IPS-18a (cell line): ENCODE measurements at regions not wholly inside any gene's neighbourhood (a gene's known extent, or its start where the extent isn't known, plus 50 kb on each side); places are given as distances from the start of the nearest gene placed in this dataset.

Source experiments
- H3K27ac ChIP-seq: one replicate; pipeline ENCODE4 v1.5.1; 2013; ENCODE audit warnings: low read length
- H3K27me3 ChIP-seq: one replicate; pipeline ENCODE4 v1.6.1; 2013; ENCODE audit warnings: mild to moderate bottlenecking, low read length; ENCODE audit not compliant: control insufficient read depth, insufficient read depth
- H3K36me3 ChIP-seq: one replicate; pipeline ENCODE4 v1.6.1; 2013; ENCODE audit warnings: low read depth, low read length; ENCODE audit not compliant: control insufficient read depth
- H3K4me1 ChIP-seq: one replicate; pipeline ENCODE4 v1.6.1; 2013; ENCODE audit warnings: low read depth, low read length; ENCODE audit not compliant: control insufficient read depth
- H3K4me3 ChIP-seq: one replicate; pipeline ENCODE4 v1.5.1; 2013; ENCODE audit warnings: low read length
- H3K9ac ChIP-seq: one replicate; pipeline ENCODE4 v1.6.1; 2013; ENCODE audit warnings: mild to moderate bottlenecking, low read length, moderate library complexity
- H3K9me3 ChIP-seq: one replicate; pipeline ENCODE4 v1.6.1; 2013; ENCODE audit warnings: low read depth, low read length; ENCODE audit not compliant: control insufficient read depth

DNA sequence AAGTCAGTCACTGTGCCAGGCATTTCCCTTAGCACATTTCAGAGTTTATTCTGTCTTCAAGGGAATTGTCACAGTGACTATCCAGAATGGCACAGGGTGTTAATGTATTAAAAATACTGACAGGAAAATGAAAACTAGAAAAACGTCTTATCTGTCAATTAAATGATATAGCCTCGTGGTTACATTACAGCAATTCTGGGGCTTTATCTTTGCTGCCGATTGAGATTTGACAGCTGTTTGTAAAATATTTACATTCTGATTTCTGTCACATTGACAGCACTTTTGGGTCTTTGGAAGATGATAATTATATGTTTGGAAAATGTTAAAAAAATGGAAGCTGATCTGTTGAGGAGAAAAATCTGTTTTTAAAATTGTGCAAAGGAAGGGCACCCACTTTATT is 250.0 kb downstream of the CHRM3 start:
- Histone ChIP-seq H3K9me3 (no peaks in the 10 kb centered on the region), H3K4me1 (peaks cover 5% of the 10 kb centered on the region), H3K4me3 (no peak overlapping the region), H3K36me3 (no peaks in the 10 kb centered on the region), H3K9ac (no peak overlapping the region), H3K27ac (no peak overlapping the region), H3K27me3 (no peaks in the 10 kb centered on the region)

DNA sequence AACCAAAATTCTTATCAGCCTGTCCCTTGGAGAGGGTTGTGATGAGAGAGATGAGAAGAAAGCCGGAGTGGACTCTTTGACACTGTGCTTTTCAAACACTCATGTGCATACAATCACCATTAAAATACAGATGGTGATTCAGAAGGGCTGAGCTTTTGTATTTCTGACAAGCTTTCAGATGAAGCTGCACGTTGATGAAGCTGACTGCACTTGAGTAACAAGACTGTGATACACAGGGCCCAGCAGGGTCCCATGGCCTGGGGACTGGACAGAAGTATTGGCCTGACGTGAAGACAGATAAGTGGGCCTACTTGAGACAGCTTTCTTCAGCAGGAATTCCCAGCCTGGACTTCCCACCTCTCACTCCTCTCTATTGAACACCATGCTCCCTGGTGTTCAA is 258.2 kb downstream of the CHRM3 start:
- Histone ChIP-seq H3K4me3 (no peak overlapping the region), H3K27me3 (no peaks in the 10 kb centered on the region), H3K9ac (no peak overlapping the region), H3K4me1 (no peaks in the 10 kb centered on the region), H3K27ac (no peak overlapping the region), H3K36me3 (no peaks in the 10 kb centered on the region), H3K9me3 (no peaks in the 10 kb centered on the region)

- no peaks in the 10 kb centered on the region for H3K9me3 ChIP-seq
- H3K4me3 ChIP-seq, result no peak overlapping the region
Observed at GRCh38 chr1:239647045-239647444, 260.7 kb downstream of the CHRM3 start.

GRCh38 chr1:239647964-239648632 is 261.7 kb downstream of the CHRM3 start:
- H3K27me3 ChIP-seq, result no peaks in the 10 kb centered on the region
- H3K4me3 ChIP-seq, result no peak overlapping the region
- H3K27ac ChIP-seq, result no peak overlapping the region
- H3K36me3 ChIP-seq, result no peaks in the 10 kb centered on the region
- no peaks in the 10 kb centered on the region for H3K9me3 ChIP-seq
- no peak overlapping the region for H3K9ac ChIP-seq
- no peaks in the 10 kb centered on the region for H3K4me1 ChIP-seq

More at GRCh38 chr1:239647045-239647444, 260.7 kb downstream of the CHRM3 start:
- Histone ChIP-seq H3K27me3 (no peaks in the 10 kb centered on the region), H3K4me1 (no peaks in the 10 kb centered on the region), H3K9ac (no peak overlapping the region), H3K27ac (no peak overlapping the region), H3K36me3 (no peaks in the 10 kb centered on the region)

DNA sequence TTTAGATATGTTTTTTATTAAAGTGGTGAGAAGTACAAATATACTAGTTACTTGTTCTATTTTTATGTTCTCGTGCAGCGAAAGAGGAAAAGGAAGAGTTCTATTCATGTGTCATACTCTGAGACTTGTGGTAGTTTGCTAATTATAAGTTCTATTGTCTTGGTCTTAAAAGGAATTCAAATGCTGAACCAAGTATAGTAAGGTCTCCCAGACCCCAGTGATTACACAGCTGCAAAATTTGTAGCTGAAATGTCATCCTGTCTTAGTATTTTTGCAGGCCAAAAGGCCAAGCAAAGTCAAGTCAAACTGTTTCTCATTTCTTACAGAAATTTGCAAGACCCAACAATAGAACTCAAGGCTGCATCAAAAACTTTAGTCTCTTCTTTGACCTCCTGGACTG is 268.7 kb downstream of the CHRM3 start:
- Histone ChIP-seq H3K27me3 (no peaks in the 10 kb centered on the region), H3K4me1 (no peaks in the 10 kb centered on the region), H3K27ac (no peak overlapping the region), H3K9me3 (no peaks in the 10 kb centered on the region), H3K36me3 (no peaks in the 10 kb centered on the region), H3K4me3 (no peak overlapping the region), H3K9ac (no peak overlapping the region)

DNA sequence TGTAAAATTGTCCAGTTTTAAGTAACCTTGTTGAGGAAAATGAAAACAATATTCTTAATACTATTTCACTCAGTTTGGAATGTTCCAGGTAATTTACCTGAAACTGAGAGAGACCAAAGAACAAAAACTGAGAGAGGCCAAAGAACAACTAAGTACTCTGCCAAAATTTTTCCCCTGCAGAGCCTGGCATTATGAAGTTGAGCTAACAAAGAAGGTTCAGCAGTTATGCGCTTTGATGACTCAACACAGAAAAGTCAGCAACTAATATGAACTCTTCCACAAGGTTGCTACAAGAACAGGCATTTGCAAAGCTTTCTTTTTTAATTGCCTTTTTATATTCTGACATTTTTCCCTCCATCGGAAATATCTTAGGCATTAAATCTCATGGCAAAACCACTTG is 270.9 kb downstream of the CHRM3 start:
- Histone ChIP-seq H3K4me3 (no peak overlapping the region), H3K36me3 (no peaks in the 10 kb centered on the region), H3K27me3 (no peaks in the 10 kb centered on the region), H3K9me3 (no peaks in the 10 kb centered on the region), H3K4me1 (no peaks in the 10 kb centered on the region), H3K27ac (no peak overlapping the region), H3K9ac (no peak overlapping the region)

- Histone ChIP-seq H3K9ac (no peak overlapping the region), H3K27me3 (no peaks in the 10 kb centered on the region), H3K4me3 (no peak overlapping the region), H3K4me1 (no peaks in the 10 kb centered on the region), H3K36me3 (no peaks in the 10 kb centered on the region), H3K9me3 (no peaks in the 10 kb centered on the region), H3K27ac (no peak overlapping the region)
Observed at GRCh38 chr1:239662950-239663349, 276.6 kb downstream of the CHRM3 start.

DNA sequence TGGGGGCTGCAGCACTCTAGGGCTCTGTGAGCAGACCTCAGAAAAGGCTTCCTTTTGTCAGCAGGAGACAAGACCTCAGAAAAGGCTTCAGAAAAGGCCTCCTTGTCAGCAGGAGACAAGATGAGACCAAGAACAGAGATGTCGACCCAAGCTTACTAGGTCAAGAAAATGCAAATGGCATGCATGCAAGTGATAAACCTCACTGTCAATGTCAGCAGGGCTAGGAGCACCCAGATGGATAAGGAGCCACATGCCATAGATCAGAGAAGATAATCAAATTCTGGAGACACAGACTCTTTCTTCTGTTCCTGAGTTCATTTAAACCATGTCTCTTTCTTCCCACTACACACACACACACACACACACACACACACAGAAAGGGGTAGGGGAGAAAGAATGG is 285.9 kb downstream of the CHRM3 start:
- Histone ChIP-seq H3K36me3 (no peaks in the 10 kb centered on the region), H3K27ac (no peak overlapping the region), H3K27me3 (no peaks in the 10 kb centered on the region), H3K9me3 (no peaks in the 10 kb centered on the region), H3K4me3 (no peak overlapping the region), H3K4me1 (peaks cover 9% of the 10 kb centered on the region), H3K9ac (no peak overlapping the region)

DNA sequence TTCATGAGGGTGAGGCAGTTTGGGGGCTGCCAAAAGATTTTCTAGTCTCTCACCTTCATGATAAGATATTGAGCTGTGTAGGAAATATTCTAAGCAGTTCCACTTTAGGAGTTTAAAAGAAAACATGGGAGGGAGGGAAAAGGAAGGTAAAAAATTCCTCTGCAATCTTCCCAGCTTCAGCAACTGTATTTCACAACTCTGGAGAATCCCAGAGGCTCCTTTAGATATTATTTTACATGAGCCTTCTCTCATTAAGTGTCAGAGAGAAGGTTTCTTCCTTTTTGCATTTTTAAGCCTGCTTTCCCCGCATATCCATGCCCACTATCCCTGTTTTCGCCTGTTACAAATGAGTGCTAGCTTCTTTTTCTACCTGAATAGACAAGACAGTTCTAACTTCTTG is 289.4 kb downstream of the CHRM3 start:
- Histone ChIP-seq H3K27ac (no peak overlapping the region), H3K4me3 (no peak overlapping the region), H3K4me1 (peaks cover 3% of the 10 kb centered on the region), H3K36me3 (no peaks in the 10 kb centered on the region), H3K9me3 (no peaks in the 10 kb centered on the region), H3K9ac (no peak overlapping the region), H3K27me3 (no peaks in the 10 kb centered on the region)

- no peak overlapping the region for H3K4me3 ChIP-seq
- no peaks in the 10 kb centered on the region for H3K9me3 ChIP-seq
- H3K27me3 ChIP-seq, result no peaks in the 10 kb centered on the region
- H3K9ac ChIP-seq, result no peak overlapping the region
- H3K27ac ChIP-seq, result no peak overlapping the region
- H3K4me1 ChIP-seq, result peaks cover 3% of the 10 kb centered on the region
- no peaks in the 10 kb centered on the region for H3K36me3 ChIP-seq
Observed at GRCh38 chr1:239676522-239677273, 290.3 kb downstream of the CHRM3 start.

DNA sequence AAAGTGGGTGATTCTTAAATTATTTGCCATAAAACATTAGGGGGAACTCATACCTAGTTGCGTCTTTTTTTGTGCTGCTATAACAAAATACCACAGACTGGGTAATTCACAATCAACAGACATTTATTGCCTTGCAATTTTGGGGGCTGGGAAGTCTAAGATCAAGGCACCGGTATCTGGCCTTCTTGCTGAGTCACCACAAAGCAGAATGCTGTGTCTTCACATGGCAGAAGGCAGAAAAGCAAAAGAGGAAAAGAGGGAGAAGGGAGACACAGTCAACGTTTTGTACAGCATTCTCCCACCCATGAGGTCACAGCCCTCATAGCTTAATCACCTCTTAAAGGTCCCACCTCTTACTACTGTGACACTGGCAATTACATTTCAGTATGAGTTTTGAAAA is 291.0 kb downstream of the CHRM3 start:
- H3K9ac ChIP-seq, result no peak overlapping the region
- no peaks in the 10 kb centered on the region for H3K9me3 ChIP-seq
- H3K36me3 ChIP-seq, result no peaks in the 10 kb centered on the region
- peaks cover 3% of the 10 kb centered on the region for H3K4me1 ChIP-seq
- no peak overlapping the region for H3K27ac ChIP-seq
- H3K27me3 ChIP-seq, result no peaks in the 10 kb centered on the region
- no peak overlapping the region for H3K4me3 ChIP-seq

- H3K4me1 ChIP-seq, result peaks cover 3% of the 10 kb centered on the region
- no peaks in the 10 kb centered on the region for H3K9me3 ChIP-seq
- no peak overlapping the region for H3K4me3 ChIP-seq
- no peaks in the 10 kb centered on the region for H3K27me3 ChIP-seq
- H3K27ac ChIP-seq, result no peak overlapping the region
- no peak overlapping the region for H3K9ac ChIP-seq
- no peaks in the 10 kb centered on the region for H3K36me3 ChIP-seq
Observed at GRCh38 chr1:239678181-239678580, 291.8 kb downstream of the CHRM3 start.
